Nephron (organoid): ENCODE measurements at regions not wholly inside any gene's neighbourhood (a gene's known extent, or its start where the extent isn't known, plus 50 kb on each side); places are given as distances from the start of the nearest gene placed in this dataset.

Source experiments
- H3K27ac Mint-ChIP-seq, 3 experiments: 2 replicates each; pipeline ENCODE4 v1.8.0; 2020; ENCODE audit warnings: mixed read lengths in 3 of 3, mild to moderate bottlenecking in 2 of 3, moderate library complexity in 1 of 3
- H3K27me3 Mint-ChIP-seq: 2 replicates; pipeline ENCODE4 v1.8.0; 2021; ENCODE audit warnings: low read depth, mild to moderate bottlenecking, moderate library complexity, mixed read lengths
- H3K36me3 Mint-ChIP-seq: 2 replicates; pipeline ENCODE4 v1.8.0; 2020; ENCODE audit warnings: low read depth, mixed read lengths
- H3K4me1 Mint-ChIP-seq: 2 replicates; pipeline ENCODE4 v1.8.0; 2020; ENCODE audit warnings: mixed read lengths
- H3K4me3 Mint-ChIP-seq, 3 experiments: 2 replicates each; pipeline ENCODE4 v1.8.0; 2020; ENCODE audit warnings: mild to moderate bottlenecking in 3 of 3, mixed read lengths in 3 of 3, moderate library complexity in 2 of 3
- H3K9me3 Mint-ChIP-seq: 2 replicates; pipeline ENCODE4 v1.8.0; 2020; ENCODE audit warnings: mixed read lengths
- TF ChIP-seq, protein P1 (sequence below), 3 experiments: fragments of 200-600 bp; sonication (generic); IDR thresholded peaks; one replicate each; pipeline ENCODE4 v1.5.0; 2021; ENCODE audit warnings: antibody characterized with exemption in 3 of 3; ENCODE audit not compliant: unreplicated experiment in 3 of 3

DNA sequence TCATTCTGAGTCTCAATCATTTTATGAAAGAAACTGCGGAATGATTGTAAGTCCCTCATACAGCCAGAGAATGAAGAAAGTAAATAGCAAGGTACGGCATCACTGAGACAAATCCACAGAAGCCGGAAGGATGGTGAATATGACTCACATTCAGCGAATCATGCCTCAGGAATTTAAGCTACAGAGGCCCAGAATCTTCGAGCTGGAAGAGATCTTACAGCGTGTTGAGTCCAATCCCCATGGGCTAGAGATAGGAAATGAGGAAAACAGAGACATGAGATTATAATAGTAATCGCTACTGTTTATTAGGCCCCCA lies 173.2 kb downstream of the KIF18A start:
- H3K4me1 Mint-ChIP-seq: no peaks in the 10 kb centered on the region
- peaks cover 4% of the 10 kb centered on the region for H3K27me3 Mint-ChIP-seq
- TF ChIP-seq, protein P1, sequence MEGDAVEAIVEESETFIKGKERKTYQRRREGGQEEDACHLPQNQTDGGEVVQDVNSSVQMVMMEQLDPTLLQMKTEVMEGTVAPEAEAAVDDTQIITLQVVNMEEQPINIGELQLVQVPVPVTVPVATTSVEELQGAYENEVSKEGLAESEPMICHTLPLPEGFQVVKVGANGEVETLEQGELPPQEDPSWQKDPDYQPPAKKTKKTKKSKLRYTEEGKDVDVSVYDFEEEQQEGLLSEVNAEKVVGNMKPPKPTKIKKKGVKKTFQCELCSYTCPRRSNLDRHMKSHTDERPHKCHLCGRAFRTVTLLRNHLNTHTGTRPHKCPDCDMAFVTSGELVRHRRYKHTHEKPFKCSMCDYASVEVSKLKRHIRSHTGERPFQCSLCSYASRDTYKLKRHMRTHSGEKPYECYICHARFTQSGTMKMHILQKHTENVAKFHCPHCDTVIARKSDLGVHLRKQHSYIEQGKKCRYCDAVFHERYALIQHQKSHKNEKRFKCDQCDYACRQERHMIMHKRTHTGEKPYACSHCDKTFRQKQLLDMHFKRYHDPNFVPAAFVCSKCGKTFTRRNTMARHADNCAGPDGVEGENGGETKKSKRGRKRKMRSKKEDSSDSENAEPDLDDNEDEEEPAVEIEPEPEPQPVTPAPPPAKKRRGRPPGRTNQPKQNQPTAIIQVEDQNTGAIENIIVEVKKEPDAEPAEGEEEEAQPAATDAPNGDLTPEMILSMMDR (IDR thresholded peaks at IDR 0.05; ENCODE audit: unreplicated experiment in 3 of 3): no peak
- no peaks in the 10 kb centered on the region for H3K36me3 Mint-ChIP-seq
- H3K4me3 Mint-ChIP-seq: no peak overlapping the region
- peaks cover 10% of the 10 kb centered on the region for H3K9me3 Mint-ChIP-seq
- no peak overlapping the region for H3K27ac Mint-ChIP-seq

DNA sequence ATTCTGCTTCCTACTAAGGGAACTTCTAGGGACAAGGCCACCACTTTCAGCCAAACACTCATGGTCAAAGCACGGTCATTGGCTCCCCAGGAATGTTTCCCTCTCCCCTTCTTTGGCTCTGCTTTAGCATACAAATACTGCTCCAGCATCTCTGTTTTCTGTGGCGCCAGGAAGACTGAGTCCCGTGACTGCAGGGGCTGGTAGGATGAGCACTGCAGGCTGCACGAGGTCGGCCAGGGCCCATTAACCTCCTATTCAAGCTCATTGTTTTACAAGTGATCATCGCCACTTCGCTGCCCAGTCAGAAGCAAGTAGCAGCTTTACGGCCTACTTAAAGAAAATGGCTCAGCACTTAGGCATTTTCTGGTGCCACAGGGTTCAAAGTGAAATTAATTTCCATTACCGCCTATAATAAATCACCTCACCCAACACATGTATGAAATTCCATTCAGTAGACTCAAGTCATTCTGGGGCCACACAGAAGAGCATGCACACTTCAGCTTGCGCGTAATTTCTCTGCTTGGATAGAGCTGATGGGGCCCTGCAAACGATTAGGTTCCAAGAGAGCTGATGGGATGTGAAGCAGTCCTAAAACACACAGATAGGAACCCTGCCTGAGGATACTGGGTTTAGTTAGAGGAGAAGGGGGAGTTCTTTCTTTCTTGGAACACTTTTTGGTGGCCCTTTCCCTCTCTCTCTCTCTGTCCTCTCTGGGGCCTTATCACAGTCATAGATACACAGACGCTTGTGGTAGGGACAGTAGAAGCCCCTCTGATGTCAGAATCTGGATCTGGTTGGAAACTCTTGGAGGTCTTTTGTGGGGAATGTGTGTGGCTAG lies 173.7 kb downstream of the KIF18A start:
- H3K27ac Mint-ChIP-seq: no peak overlapping the region
- TF ChIP-seq, protein P1 (IDR thresholded peaks at IDR 0.05; ENCODE audit: unreplicated experiment in 3 of 3): no peak
- peaks cover 4% of the 10 kb centered on the region for H3K27me3 Mint-ChIP-seq
- no peaks in the 10 kb centered on the region for H3K4me1 Mint-ChIP-seq
- H3K4me3 Mint-ChIP-seq: no peak overlapping the region
- peaks cover 10% of the 10 kb centered on the region for H3K9me3 Mint-ChIP-seq
- no peaks in the 10 kb centered on the region for H3K36me3 Mint-ChIP-seq

DNA sequence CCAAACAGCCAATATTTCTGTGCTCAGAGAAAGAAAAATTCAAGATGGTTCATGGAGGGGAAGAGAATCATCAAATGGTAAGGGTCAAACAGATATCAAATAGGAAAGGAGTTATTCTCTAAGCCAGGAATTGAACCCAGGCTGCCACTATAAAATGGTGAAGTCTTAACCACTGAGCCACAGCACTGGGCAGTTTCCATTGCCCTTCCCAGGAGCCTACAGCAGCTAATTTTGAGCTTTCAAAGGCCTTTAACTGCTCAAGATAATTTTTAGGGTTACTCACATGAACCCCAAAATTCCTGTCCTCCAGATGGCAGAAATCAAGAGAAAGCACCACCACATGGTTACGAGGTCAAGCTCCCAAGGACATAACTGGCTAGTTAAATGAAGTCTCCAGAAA lies 176.2 kb downstream of the KIF18A start:
- no peaks in the 10 kb centered on the region for H3K27me3 Mint-ChIP-seq
- no peak overlapping the region for H3K27ac Mint-ChIP-seq
- no peaks in the 10 kb centered on the region for H3K4me1 Mint-ChIP-seq
- H3K36me3 Mint-ChIP-seq: no peaks in the 10 kb centered on the region
- TF ChIP-seq, protein P1 (IDR thresholded peaks at IDR 0.05; ENCODE audit: unreplicated experiment in 3 of 3): no peak
- no peak overlapping the region for H3K4me3 Mint-ChIP-seq
- no peaks in the 10 kb centered on the region for H3K9me3 Mint-ChIP-seq

GRCh38 chr11:27930946-27931345 lies 177.0 kb downstream of the KIF18A start:
- no peaks in the 10 kb centered on the region for H3K36me3 Mint-ChIP-seq
- no peaks in the 10 kb centered on the region for H3K27me3 Mint-ChIP-seq
- H3K4me1 Mint-ChIP-seq: no peaks in the 10 kb centered on the region
- H3K4me3 Mint-ChIP-seq: no peak overlapping the region
- TF ChIP-seq, protein P1 (IDR thresholded peaks at IDR 0.05; ENCODE audit: unreplicated experiment in 3 of 3): no peak
- H3K27ac Mint-ChIP-seq: no peak overlapping the region
- H3K9me3 Mint-ChIP-seq: no peaks in the 10 kb centered on the region

GRCh38 chr11:27928809-27929208 lies 179.1 kb downstream of the KIF18A start:
- Mint-ChIP-seq H3K4me3 (no peak overlapping the region), H3K27ac (no peak overlapping the region), H3K9me3 (no peaks in the 10 kb centered on the region), H3K36me3 (no peaks in the 10 kb centered on the region), H3K4me1 (no peaks in the 10 kb centered on the region), H3K27me3 (no peaks in the 10 kb centered on the region)
- TF ChIP-seq, protein P1 (IDR thresholded peaks at IDR 0.05; ENCODE audit: unreplicated experiment in 3 of 3): no peak

GRCh38 chr11:27926981-27927481 lies 180.9 kb downstream of the KIF18A start:
- Mint-ChIP-seq H3K4me1 (no peaks in the 10 kb centered on the region), H3K36me3 (no peaks in the 10 kb centered on the region), H3K27me3 (no peaks in the 10 kb centered on the region), H3K9me3 (no peaks in the 10 kb centered on the region), H3K27ac (no peak overlapping the region), H3K4me3 (no peak overlapping the region)
- TF ChIP-seq, protein P1 (IDR thresholded peaks at IDR 0.05; ENCODE audit: unreplicated experiment in 3 of 3): no peak
